NOMO-1 treated with dmso at 0.1 percent for 144 hours (cell line): ENCODE measurements at regions not wholly inside any gene's neighbourhood (a gene's known extent, or its start where the extent isn't known, plus 50 kb on each side); places are given as distances from the start of the nearest gene placed in this dataset.

Experiments
- DNase-seq: peaks from one replicate; lab custom pipeline; 2025; ENCODE audit not compliant: unreplicated experiment; lab: John Stamatoyannopoulos, UW

DNA sequence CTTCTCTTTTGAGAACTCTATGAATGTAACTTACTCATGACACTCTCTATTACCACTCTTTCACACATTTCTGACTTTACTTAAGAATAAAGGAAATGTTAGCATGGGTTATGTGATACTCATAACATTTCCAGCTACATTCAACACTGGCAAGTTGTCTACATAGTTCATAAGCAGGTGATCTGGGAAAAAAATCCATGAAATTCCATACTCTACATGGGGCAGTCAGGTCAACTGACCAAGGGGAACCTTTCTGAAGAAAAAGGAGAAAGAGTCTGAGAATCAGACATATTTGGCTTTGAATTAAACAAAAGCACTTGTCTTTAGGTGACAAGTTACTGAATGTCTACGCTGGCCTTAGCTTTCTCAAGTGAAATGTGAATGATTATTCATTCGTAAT, 329.1 kb upstream of the ROBO1 start:
- DNase-seq, result no peak

DNA sequence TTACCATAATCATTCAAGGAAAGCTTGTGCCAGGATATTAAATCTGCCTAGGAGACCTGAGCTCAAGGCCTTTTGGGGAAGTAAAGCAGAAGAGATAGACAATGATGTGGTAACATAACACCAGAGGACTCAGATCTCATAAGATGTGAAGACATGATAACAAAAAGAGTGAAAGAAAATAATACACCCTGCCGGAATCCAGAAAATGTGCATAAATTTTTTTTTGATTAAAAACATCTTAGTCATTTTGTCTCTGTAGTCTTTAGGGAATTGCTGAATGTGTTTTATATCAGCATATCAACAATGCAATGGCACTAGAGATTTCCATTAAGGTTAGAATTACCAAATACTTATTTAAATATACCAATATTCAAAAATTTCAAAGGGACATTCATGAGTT, 326.8 kb upstream of the ROBO1 start:
- DNase-seq, result no peak

DNA sequence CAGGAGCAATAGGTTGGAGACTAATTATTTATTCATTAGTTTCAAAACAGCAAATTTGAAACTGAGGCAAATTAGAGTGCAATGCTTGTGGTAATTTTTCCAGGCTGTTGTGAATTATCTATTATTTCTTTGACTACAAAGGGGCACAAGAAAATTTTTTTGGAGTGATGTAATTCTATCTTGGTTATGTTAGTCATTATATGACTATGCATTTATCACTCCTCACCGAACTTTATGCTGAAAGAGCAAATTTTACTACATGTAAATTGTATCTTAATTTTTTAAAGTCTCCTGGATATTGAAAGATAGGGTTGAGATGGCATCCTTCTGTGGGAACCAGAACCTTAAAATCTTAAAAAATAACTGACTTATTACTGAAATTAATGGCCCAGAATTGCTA, 320.0 kb upstream of the ROBO1 start:
- DNase-seq, result no peak

DNA sequence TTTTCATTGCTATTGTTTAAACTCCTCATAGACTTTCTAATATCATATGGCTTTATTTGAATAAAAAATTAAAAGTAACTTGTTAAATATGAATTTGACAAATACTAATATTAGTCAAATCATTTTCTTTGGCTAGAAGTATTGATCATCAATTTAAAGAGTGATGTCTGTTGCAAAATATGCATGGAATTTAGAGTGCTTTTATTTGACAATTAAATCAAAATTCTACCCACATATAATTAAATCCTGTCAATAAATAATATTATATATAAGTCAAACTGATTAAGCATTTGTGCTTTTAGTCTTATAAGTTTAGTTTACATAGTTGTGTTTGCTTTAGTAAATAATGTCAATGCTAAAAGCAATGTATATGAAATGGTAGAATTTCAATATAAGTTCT, 318.6 kb upstream of the ROBO1 start:
- DNase-seq, result no peak

DNA sequence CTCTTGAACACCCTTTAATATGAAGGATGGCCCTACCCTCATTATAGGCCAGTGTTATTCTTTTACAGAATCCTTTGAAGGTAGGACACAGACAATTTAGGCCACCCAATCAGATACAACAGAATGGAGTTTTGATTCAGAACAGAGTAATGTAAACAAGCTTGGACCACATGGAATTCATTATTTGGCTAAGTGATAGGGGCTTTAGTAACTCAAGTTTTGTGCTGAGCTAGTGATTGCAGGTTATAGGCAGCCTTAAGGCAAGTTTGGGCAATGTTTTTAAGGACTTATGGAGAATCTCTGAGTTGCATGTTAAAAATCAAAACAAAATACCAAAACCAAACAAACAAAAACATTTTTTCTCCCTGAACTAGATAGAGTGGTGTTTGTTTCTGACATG, 312.1 kb upstream of the ROBO1 start:
- DNase-seq, result no peak

DNA sequence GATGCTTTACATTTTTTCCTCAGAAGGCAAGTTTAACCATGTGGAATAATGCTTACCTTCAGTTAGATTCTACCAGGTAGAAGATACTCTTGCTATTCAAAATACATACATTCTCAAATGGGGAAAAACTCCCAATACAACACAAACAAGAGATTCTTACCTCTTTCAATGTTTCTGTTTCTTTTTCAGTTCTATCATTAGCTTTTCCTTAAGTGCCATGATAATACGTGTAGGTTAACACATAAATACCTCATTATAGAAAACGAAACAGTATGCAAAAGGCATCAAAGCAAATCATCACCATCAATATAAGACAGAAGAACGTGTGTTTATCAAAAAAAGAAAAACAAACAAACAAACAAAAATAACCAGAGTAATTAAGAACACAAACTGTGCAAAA, 300.7 kb upstream of the ROBO1 start:
- DNase-seq, result no peak

DNA sequence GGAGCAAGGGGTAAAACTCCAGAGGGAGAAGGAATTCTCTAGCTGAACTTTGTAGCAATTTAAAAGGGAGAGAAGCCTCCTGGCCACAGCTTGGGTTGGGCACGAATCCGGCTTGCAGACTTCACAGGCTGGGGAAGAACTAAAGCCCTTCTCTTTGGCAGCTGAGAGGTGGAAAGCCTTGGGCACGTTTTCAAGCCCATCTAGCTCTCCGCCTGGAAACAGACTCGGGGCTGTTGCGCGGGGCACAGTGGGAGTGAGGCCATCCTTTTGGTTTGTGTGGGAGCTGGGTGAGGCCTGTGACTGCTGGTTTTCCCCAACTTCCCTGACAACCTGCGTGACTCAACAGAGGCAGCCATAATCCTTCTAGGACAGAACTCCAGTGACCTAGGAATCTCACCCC, 295.7 kb upstream of the ROBO1 start:
- no peak for DNase-seq

DNA sequence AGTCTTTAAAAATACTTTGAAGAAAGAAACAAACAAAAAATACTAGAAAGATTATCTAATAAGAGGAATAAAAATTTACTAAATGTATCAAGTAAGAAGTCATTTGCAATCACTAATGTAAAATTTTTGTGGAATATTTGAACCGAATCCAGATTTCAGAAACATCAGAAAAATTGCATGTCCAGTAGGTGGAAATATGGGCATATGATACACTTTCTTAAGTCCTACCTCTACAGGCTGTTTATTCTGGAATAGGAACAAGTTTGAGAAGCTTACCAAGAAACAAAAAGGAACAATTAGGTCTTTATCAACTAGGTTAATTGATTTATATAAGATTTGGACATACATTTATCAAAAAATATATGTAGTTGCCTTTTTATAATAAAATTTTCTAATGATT, 292.9 kb upstream of the ROBO1 start:
- DNase-seq, result no peak

DNA sequence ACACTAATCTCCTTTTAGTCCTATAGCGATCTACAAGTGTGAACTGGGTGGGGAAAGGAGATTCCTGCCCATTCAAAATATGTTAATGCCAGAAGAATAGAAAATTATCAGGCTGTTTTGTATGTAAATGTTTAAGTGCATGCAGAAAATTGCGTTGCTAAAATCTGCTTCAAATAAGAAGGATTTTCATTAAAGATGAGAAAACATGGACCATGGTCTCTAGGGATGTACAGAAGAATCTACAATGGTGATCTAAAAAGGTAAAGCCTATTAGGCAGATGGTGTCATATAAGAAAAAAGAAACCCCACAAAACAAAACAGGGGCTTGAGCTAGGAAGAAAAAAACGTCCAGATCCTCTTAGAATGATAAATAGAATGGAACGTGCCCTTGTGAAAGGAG, 287.5 kb upstream of the ROBO1 start:
- no peak for DNase-seq

DNA sequence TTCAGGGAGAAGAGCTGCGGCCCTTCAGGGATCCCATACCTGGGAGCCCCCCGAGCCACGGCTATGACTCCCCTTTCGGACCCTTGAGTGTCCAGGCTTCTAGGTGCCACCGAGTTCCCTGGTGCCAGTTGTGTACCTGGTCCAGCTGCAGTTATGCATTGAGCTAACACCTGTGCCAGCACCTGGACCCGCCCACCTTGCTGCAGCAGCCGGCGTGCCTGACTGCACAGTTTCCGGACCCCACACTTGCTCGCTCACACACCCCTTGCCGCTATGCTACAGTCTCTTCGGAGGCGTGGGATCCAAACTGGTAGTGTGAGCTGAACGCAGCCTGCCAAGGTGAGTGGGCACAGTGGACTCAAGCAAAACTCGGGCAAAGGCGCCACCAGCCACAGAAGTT, 284.5 kb upstream of the ROBO1 start:
- DNase-seq, result no peak

DNA sequence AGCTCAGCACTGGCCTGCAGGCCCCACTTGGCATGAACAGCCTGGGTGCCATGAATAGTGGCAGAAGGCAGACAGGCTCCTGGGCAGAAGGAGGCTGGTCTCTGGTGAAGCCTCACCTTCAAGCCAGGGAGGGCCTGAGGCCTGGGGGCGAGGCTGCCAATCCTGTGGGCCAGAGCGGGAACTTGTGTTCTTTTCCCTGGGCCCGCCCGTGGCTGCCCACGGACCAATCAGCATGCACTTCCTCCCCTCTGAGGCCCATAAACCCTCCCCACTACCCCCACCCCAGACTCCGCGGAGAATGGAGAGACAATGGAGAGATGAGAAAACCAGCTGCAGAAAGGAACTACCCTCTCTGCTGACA, 283.8 kb upstream of the ROBO1 start:
- no peak for DNase-seq

DNA sequence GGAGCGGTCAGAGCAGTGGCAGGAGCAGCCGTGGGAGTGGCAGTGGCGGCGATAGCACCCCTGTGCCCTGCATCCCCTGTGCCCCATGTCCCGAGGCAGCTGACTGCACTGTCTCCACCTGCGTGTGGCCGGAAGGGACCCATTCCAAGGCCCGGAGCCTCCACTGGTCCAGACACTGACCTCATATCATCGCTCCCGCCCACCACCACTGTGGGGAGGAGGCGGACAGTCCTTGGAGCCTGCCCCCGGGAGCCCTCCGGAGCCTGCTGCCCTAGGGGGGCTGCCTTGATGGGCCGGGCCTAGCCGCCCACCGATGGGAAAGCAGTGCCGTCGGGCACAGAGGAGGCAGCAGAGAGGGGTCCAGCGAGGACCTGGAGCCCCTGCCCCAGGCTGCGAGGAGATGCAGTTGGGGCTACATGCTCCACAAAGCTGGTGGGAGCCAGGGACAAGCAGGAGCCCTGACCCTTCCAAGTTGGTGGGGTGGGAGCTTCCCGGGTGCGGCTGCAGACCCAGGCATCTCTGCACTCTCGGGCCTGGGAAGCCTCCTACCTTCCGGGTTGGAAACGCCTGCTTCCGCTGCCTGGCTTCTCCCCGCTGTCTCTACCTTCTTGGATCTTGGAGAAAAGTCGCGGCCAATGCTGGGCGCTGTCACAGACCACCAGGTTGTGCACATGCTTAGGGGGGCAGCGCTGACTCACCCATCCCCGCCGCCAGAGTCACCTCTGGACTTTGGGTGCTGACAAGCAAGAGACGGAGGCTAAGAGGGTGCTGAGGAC, 283.2 kb upstream of the ROBO1 start:
- DNase-seq, result no peak

DNA sequence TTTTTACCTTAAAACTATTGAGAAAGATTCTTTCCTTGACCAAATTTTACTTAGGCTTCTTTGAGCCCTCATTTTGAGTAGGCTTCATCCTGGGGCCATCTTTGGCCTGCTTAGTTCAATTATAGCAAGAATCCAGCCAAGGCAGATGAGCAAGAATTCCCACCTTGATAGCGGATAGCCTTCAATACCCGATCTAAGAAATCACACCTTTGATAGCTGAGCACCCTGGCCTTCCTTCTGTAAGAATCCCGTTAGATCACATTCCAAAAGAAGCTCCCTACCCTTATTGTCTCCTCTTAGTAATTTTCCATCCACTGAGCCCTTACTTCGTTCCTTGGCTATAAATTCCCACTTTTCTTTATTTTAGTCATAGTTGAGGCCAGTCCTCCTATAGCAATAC, 275.4 kb upstream of the ROBO1 start:
- no peak for DNase-seq

DNA sequence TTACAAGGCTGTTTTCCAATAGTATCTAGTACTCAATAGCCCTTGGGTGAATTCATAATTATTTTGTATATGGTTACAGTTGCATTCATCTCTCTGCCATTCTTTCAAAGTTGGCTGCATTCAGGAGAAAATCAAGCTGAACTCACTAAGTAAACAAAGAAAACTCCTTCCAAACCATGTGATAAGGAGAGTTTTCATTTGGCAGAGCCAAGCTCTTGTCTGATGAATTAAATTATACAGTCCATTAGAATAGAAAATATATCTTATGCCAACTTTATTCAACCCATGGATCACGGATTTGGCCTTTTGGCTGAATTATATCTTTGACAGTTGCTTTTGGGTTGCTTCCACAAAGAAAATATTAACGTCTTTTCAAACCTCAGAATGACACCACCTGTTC, 272.3 kb upstream of the ROBO1 start:
- DNase-seq, result no peak

DNA sequence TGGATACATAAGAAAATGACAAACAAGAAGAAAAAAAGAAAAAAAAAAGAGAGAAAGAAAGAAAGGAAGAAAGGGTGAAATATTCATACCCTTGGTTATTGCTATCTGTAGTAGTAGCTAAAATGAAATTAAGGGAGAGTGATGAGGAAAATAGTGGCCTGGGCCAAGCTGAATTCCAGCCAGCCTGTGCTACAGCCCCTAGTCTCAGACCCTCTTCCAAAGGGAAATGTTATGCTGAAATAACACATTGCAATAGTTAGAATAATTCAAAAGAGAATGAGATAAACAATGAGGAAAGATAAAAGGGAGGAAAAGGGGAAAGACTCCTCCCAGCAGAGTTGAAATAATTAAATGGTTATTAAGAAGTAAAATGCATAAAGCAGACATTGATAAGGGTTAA, 268.4 kb upstream of the ROBO1 start:
- no peak for DNase-seq

DNA sequence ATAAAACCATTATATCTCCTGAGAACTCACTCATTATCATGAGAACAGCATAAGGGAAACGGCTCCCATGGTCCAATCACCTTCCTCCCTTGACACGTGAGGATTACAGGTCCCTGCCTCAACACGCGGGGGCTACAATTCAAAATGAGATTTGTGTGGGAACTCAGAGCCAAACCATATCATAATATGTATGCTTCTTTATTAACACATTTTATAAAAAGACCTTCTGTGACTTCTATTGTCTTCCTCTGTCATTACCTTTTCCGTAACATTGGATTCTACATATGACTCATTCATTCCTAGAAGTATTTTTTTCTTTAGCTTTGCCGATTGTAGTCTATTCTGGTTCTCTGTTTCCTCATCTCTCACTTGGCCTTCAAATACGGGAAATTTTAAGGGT, 267.2 kb upstream of the ROBO1 start:
- DNase-seq, result no peak

DNA sequence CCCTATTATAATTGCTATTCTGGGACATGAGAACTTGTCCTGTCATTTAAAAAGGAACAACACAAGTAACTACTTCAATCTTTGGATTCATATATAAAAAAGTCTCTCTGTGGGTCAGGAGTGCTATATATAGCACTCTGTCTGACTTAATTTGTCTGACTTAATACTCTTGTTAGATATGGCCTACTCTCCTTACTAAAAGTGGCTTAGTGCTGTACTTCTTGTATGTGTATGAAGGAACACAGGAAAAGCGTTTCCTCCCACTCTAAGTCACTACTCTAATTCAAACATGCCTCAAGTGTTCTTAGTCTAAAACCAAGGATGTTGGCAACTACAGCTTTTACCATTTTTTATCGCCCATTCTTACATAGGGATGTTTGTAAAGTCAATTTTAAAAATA, 255.2 kb upstream of the ROBO1 start:
- no peak for DNase-seq

DNA sequence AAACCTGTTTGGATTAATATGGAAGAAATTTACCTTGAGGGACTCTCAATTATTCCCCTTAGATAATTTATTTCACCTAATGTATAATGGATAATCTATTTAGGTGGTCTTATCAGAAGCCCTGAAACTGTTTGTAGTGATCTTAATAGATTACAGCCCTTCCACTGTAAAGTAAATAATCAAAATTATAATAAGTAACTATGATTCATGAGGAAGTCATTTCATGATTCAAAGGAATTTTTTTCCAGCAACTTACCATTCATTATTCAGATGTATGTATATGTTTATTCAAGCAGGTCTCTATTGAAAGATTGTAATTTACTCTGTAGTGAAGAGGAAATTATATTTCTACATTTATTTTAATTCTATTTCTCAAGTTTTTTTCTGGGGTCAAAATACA, 250.6 kb upstream of the ROBO1 start:
- no peak for DNase-seq

DNA sequence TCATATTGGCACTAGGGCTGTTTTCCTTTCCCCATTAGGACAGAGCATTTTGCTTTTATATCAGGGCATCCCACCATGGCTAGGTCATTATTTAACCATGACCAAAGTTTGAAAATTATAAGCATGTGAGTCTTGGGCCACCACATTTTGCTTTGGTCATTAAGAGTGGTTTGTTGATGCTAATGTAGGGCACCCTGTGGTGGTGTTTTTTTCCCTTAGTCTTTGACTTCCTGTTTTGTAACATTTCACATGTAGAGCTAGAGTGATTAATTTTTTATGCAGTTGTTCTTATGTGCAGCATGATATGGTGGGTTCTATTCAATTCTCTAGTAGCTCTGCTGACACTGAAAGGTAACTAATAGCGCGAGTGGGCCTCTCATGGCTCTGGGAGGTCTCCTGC, 249.6 kb upstream of the ROBO1 start:
- DNase-seq, result no peak

DNA sequence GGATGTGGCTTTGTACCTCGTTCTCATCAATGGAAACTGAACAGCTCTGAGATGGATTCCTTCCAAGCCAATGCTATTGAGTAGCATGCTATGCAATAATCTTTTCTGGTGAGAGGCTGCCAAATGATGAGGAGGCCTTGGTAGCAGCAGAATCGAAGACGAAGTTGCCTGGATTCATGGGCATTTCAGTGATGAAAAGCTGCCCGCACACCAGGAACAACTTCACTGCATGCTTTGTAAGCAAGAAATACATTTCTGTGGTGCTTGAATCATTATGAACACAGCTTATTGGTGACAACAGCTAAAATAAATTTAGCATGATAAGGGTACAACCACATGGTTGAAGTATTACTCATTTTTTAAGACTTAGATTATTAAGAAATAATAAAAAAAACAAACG, 246.8 kb upstream of the ROBO1 start:
- DNase-seq, result no peak

DNA sequence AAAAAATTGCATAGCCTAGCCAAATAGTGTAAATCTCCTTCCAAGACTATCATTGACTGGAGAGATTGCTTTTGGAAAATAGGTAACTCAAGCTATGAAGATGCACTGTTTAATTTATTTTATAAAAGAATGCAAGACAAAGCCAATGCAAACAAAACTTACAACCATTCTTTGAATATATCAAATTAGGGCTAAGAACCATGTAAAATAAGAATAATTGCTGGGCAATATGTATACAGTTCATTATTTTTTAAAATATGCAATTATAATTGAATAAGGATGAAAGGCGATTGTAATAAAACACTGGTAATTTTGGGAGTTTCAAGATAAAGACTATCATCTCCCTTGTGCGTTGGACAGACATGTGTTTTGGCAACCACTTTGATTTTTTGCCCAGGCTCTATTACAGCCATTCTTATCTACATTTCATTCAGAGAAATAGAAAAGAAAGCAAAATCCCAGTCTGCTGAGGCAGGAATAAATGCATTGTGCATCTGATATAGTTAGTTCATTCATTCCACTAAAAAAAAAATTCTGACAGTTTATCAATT, 242.3 kb upstream of the ROBO1 start:
- DNase-seq, result no peak

DNA sequence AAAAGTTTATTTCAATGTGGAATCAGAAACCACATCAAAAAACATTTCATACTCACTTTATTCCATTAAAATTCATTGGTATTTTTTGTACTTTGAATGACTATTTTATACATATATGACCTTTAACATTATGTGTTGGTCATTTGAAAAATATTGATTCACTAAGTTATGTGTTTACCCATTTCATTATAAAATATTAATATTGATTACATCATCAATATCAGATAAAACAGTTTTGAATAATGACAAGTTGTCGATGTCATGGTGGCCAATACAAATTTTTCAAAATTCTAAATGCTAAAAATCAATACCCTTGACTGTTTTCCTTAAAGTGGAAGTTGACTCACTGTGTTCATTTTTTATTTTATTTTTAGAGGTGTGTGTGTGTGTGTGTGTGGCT, 239.7 kb upstream of the ROBO1 start:
- DNase-seq, result no peak

DNA sequence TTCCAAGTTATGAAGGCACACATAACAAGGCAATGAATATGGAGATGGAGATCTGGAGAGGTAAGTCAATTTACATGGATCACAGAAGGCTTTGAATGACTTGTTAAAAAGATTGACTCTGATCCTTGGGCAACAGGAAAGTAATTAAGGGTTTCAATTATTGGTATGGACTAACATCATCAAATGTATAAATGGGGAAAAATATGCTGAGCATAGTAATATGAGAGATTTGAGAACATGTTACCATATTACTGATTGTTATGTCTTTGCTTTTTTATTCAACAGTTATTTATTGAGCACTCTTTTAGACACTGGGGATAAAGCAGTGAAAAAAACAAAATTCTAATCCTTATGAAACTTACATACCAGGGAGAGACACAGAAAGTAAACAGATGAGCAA, 238.5 kb upstream of the ROBO1 start:
- DNase-seq, result no peak
